ENCODE measurements at regions not wholly inside any gene's neighbourhood (a gene's known extent, or its start where the extent isn't known, plus 50 kb on each side); places are given as distances from the start of the nearest gene placed in this dataset.

DNA sequence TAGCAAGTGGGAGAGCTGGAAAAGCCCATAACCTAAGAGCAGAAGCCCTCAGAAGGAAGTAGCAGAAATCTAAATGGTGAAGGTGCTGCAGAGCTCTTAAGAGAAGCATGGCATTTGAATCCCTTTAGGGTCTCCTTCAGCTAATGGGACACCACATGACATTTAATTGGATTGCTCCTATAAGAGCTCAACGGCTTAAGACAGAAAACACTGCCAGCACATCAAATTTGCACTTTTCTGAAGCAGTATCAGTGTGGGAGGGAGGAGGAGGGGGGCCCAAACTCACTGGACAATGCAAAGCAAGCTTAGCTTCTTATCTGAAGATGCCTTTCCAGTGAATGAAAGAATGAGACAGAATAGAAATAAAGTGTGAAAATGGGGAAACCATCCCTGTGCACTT is 287.9 kb upstream of the MTNR1B start:
- Histone ChIP-seq H3K9ac (replicated peaks in 1 of 4; ENCODE audit: extremely low read depth in 1 of 4, low read depth in 3 of 4, low read length in 3 of 4) (no peak overlapping the region), H2BK15ac (ENCODE audit: low read length) (no peak overlapping the region), H2BK20ac (ENCODE audit: low read length) (no peak overlapping the region), H3K4me3 (ENCODE audit: extremely low read depth in 1 of 4, insufficient read depth in 2 of 4, low read depth in 3 of 4, low read length in 4 of 4) (no peak overlapping the region), H3K18ac (ENCODE audit: extremely low read depth, low read length) (no peak overlapping the region), H4K8ac (ENCODE audit: extremely low read depth, insufficient read depth, low read length) (no peak overlapping the region), H3K27me3 (replicated peaks in 1 of 4; ENCODE audit: control insufficient read depth in 3 of 4, extremely low read depth in 1 of 4, insufficient read depth in 3 of 4, low read length in 3 of 4) (no peaks in the 10 kb centered on the region), H3K23ac (ENCODE audit: insufficient read length) (no peak overlapping the region), H3K4me1 (replicated peaks in 1 of 4; ENCODE audit: control insufficient read depth in 3 of 4, insufficient read depth in 4 of 4, low read length in 3 of 4) (no peaks in the 10 kb centered on the region), H3K27ac (ENCODE audit: low read depth, low read length) (no peak overlapping the region), H3K79me2 (ENCODE audit: control insufficient read depth in 1 of 2, insufficient read depth in 2 of 2, low read length in 2 of 2) (no peaks in the 10 kb centered on the region), H4K91ac (replicated peaks; ENCODE audit: insufficient read length, low read length) (no peak overlapping the region), H3K4ac (replicated peaks; ENCODE audit: insufficient read length, low read depth, low read length) (no peak overlapping the region), H4K5ac (ENCODE audit: insufficient read length, low read depth, low read length) (no peak overlapping the region), H3K79me1 (ENCODE audit: low read depth, low read length) (no peaks in the 10 kb centered on the region), H2AK5ac (ENCODE audit: low read depth, low read length) (no peak overlapping the region), H3K9me3 (ENCODE audit: insufficient read depth in 2 of 2, low read depth in 1 of 2, low read length in 1 of 2) (no peaks in the 10 kb centered on the region), H3K14ac (ENCODE audit: insufficient read length) (no peak overlapping the region), H3K4me2 (ENCODE audit: insufficient read depth in 1 of 2, low read depth in 2 of 2, low read length in 2 of 2) (no peak overlapping the region), H3K23me2 (ENCODE audit: low read depth, low read length) (no peaks in the 10 kb centered on the region), H3K56ac (replicated peaks; ENCODE audit: insufficient read length, low read depth, low read length) (no peak overlapping the region), H4K20me1 (replicated peaks in 1 of 2; ENCODE audit: control insufficient read depth in 1 of 2, insufficient read depth in 2 of 2, low read length in 2 of 2) (no peaks in the 10 kb centered on the region), H2BK5ac (ENCODE audit: low read depth, low read length) (no peak overlapping the region), H2BK120ac (replicated peaks; ENCODE audit: low read depth, low read length) (no peak overlapping the region), H2BK12ac (ENCODE audit: low read depth, low read length) (no peak overlapping the region), H2AFZ (ENCODE audit: low read length) (no peak overlapping the region), H3K36me3 (ENCODE audit: control insufficient read depth in 2 of 4, insufficient read depth in 4 of 4, low read length in 3 of 4) (no peaks in the 10 kb centered on the region)
- ChIA-PET CTCF (ENCODE audit: partially characterized antibody) (interaction anchor here (0.7 to 1.4 kb wide), 2 partner anchors 11 to 206 kb away, joined by 3 to 4 read pairs; no protein-coding TSS in a partner anchor), POLR2A (ENCODE audit: partially characterized antibody) (no interaction called here)
- TF ChIP-seq GABPA (IDR thresholded peaks at IDR 0.05; ENCODE audit: borderline replicate concordance, insufficient read depth, low read length): no peak
- TF ChIP-seq, protein P1, sequence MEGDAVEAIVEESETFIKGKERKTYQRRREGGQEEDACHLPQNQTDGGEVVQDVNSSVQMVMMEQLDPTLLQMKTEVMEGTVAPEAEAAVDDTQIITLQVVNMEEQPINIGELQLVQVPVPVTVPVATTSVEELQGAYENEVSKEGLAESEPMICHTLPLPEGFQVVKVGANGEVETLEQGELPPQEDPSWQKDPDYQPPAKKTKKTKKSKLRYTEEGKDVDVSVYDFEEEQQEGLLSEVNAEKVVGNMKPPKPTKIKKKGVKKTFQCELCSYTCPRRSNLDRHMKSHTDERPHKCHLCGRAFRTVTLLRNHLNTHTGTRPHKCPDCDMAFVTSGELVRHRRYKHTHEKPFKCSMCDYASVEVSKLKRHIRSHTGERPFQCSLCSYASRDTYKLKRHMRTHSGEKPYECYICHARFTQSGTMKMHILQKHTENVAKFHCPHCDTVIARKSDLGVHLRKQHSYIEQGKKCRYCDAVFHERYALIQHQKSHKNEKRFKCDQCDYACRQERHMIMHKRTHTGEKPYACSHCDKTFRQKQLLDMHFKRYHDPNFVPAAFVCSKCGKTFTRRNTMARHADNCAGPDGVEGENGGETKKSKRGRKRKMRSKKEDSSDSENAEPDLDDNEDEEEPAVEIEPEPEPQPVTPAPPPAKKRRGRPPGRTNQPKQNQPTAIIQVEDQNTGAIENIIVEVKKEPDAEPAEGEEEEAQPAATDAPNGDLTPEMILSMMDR (IDR thresholded peaks at IDR 0.05; ENCODE audit: control extremely low read depth in 1 of 3, insufficient read depth in 1 of 3, low read depth in 1 of 3, low read length in 3 of 3): no peak
- TF ChIP-seq KDM1A (IDR thresholded peaks at IDR 0.05; ENCODE audit: borderline replicate concordance, low read length): no peak
- WGBS, 2 experiments (ENCODE audit: extremely low coverage in 1 of 2, insufficient coverage in 1 of 2, insufficient read length in 1 of 2, insufficient replicate concordance in 2 of 2, low coverage in 1 of 2, low lambda C conversion rate in 2 of 2, missing lambda C conversion rate in 1 of 2): 80% methylated on average over 1 of the region's 1 CpG; no CpG with 5 or more reads in 1 of the 2 experiments
- DNase-seq (ENCODE audit: low read depth in 1 of 2, low spot score in 2 of 2) (no peak), FAIRE-seq (no peak)
